Erythroblast (primary cell): ENCODE measurements at regions not wholly inside any gene's neighbourhood (a gene's known extent, or its start where the extent isn't known, plus 50 kb on each side); places are given as distances from the start of the nearest gene placed in this dataset.

Source experiments
- GATA1 ChIP-seq: IDR thresholded peaks from 2 replicates; pipeline ENCODE4 v1.6.1; 2011; ENCODE audit warnings: low read depth, mild to moderate bottlenecking, control low read depth, low read length, moderate library complexity
- POLR2A ChIP-seq: IDR thresholded peaks from 2 replicates; pipeline ENCODE4 v1.6.1; 2011; ENCODE audit warnings: mild to moderate bottlenecking, low read length

DNA sequence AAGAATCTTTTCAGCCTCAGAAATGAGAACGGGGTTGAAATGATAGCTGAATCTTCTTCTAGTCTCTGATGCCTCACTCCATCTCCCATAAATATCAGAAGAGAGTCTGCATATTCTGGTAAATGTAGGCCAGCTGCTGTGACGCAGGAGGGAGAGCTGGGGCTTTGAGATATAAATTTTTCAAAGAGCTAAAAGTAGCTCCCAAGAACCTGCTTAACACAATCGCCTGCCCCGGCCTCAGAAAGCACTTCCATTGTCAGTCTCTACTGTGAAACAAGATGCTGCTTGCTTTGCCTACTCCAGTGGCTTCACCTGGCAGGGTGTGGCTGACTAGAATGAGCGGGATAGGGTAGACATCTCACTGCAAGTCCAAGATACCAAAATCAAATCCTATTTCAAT is 105.0 kb upstream of the CCDC150 start:
- TF ChIP-seq POLR2A, result no peak
- no peak for TF ChIP-seq GATA1
